WTC11 (cell line): ENCODE measurements at regions not wholly inside any gene's neighbourhood (a gene's known extent, or its start where the extent isn't known, plus 50 kb on each side); places are given as distances from the start of the nearest gene placed in this dataset.

Experiments used
- ATAC-seq: fragments of 200-7000 bp; cut with Tn5 transposase; 2 replicates; pipeline ENCODE4 v1.10.0; 2021; ENCODE audit warnings: mild to moderate bottlenecking, moderate library complexity
- CTCF ChIA-PET: fragments of 300-600 bp; sonication (Branson Sonifier 250); formaldehyde crosslinking; loops from one replicate; lab custom pipeline; 2021; ENCODE audit warnings: antibody characterized with exemption; lab: Charles Lee
- POLR2A ChIA-PET: fragments of 350-600 bp; sonication (Branson Sonifier 250); formaldehyde crosslinking; loops from one replicate; lab custom pipeline; 2021; ENCODE audit warnings: antibody characterized with exemption; lab: Charles Lee
- DNase-seq: peaks from one replicate; pipeline ENCODE4 v3.0.0; 2021; ENCODE audit warnings: low spot score
- H3K27ac Mint-ChIP-seq: 2 replicates; pipeline ENCODE4 v1.8.0; 2021; ENCODE audit warnings: mixed read lengths
- H3K27me3 Mint-ChIP-seq: 2 replicates; pipeline ENCODE4 v1.8.0; 2021; ENCODE audit warnings: low read depth, mild to moderate bottlenecking, moderate library complexity, mixed read lengths
- H3K36me3 Mint-ChIP-seq: 2 replicates; pipeline ENCODE4 v1.8.0; 2021; ENCODE audit warnings: mixed read lengths
- H3K4me1 Mint-ChIP-seq: 2 replicates; pipeline ENCODE4 v1.8.0; 2022; ENCODE audit warnings: mixed read lengths
- H3K4me3 Mint-ChIP-seq: 2 replicates; pipeline ENCODE4 v1.8.0; 2021; ENCODE audit warnings: mild to moderate bottlenecking, moderate library complexity, mixed read lengths
- H3K9me3 Mint-ChIP-seq: 2 replicates; pipeline ENCODE4 v1.8.0; 2021; ENCODE audit warnings: mixed read lengths
- CBFB ChIP-seq: sonication (generic); formaldehyde crosslinking; IDR thresholded peaks from 2 replicates; pipeline ENCODE4 v1.8.1; 2022; ENCODE audit warnings: mild to moderate bottlenecking, low read depth, missing genetic modification reagents
- CTCF ChIP-seq: fragments of 200-600 bp; IDR thresholded peaks from 2 replicates; pipeline ENCODE4 v1.8.0; 2022; ENCODE audit warnings: antibody characterized with exemption
- ETV6 ChIP-seq: sonication (generic); formaldehyde crosslinking; IDR thresholded peaks from 2 replicates; pipeline ENCODE4 v1.8.1; 2022; ENCODE audit warnings: mild to moderate bottlenecking, missing genetic modification reagents
- FOXJ3 ChIP-seq: sonication (generic); formaldehyde crosslinking; IDR thresholded peaks from 2 replicates; pipeline ENCODE4 v1.9.0; 2021; ENCODE audit warnings: missing genetic modification reagents, mild to moderate bottlenecking, borderline replicate concordance
- GRHL2 ChIP-seq: fragments of 250-450 bp; sonication (Bioruptor Pico); IDR thresholded peaks from 2 replicates; pipeline ENCODE4 v1.8.0; 2022; ENCODE audit warnings: mild to moderate bottlenecking, moderate library complexity; ENCODE audit not compliant: insufficient replicate concordance, severe bottlenecking
- GTF2I ChIP-seq: fragments of 250-450 bp; sonication (Bioruptor Pico); conservative IDR thresholded peaks from 2 replicates; pipeline ENCODE4 v1.4.0; 2021; ENCODE audit warnings: mild to moderate bottlenecking
- NR1H2 ChIP-seq: sonication (generic); formaldehyde crosslinking; IDR thresholded peaks from 2 replicates; pipeline ENCODE4 v1.9.0; 2021; ENCODE audit warnings: mild to moderate bottlenecking, moderate library complexity, missing genetic modification reagents
- NR3C1 ChIP-seq: sonication (generic); formaldehyde crosslinking; conservative IDR thresholded peaks from 2 replicates; pipeline ENCODE4 v1.8.1; 2023; ENCODE audit warnings: low read depth, mild to moderate bottlenecking, missing genetic modification reagents
- PRDM15 ChIP-seq: sonication (generic); formaldehyde crosslinking; IDR thresholded peaks from 2 replicates; pipeline ENCODE4 v1.8.0; 2022; ENCODE audit warnings: missing genetic modification reagents
- RORB ChIP-seq: fragments of 250-450 bp; sonication (Bioruptor Pico); IDR thresholded peaks from 2 replicates; pipeline ENCODE4 v1.9.0; 2021; ENCODE audit warnings: mild to moderate bottlenecking
- USF1 ChIP-seq: sonication (generic); formaldehyde crosslinking; IDR thresholded peaks from 2 replicates; pipeline ENCODE4 v1.8.0; 2022; ENCODE audit warnings: mild to moderate bottlenecking, missing genetic modification reagents
- USF2 ChIP-seq: sonication (generic); formaldehyde crosslinking; IDR thresholded peaks from 2 replicates; pipeline ENCODE4 v1.8.1; 2023; ENCODE audit warnings: mild to moderate bottlenecking, missing genetic modification reagents, moderate library complexity
- ZBTB43 ChIP-seq: sonication (generic); formaldehyde crosslinking; IDR thresholded peaks from 2 replicates; pipeline ENCODE4 v1.8.1; 2023; ENCODE audit warnings: mild to moderate bottlenecking, missing genetic modification reagents
- ZNF281 ChIP-seq: sonication (generic); formaldehyde crosslinking; IDR thresholded peaks from 2 replicates; pipeline ENCODE4 v1.8.0; 2023; ENCODE audit warnings: mild to moderate bottlenecking, missing genetic modification reagents
- ZNF317 ChIP-seq: sonication (generic); formaldehyde crosslinking; IDR thresholded peaks from 2 replicates; pipeline ENCODE4 v1.8.1; 2023; ENCODE audit warnings: low read depth, mild to moderate bottlenecking, moderate library complexity, missing genetic modification reagents, borderline replicate concordance
- ZNF532 ChIP-seq: fragments of 250-450 bp; sonication (Bioruptor Pico); IDR thresholded peaks from 2 replicates; pipeline ENCODE4 v1.9.0; 2021; ENCODE audit warnings: mild to moderate bottlenecking, borderline replicate concordance

- TF ChIP-seq ZBTB43 (CRISPR knock-in tag) (no peak), RORB (CRISPR knock-in tag) (no peak), CTCF (no peak), ETV6 (no peak), ZNF532 (no peak), ZNF281 (CRISPR knock-in tag) (no peak)
Measured at GRCh38 chr12:89069431-89069830, 282.9 kb downstream of the DUSP6 start (continued).

- TF ChIP-seq ZNF281 (CRISPR knock-in tag): no peak
- TF ChIP-seq USF2 (CRISPR knock-in tag): no peak
- no peak for TF ChIP-seq FOXJ3 (CRISPR knock-in tag)
- no peak for TF ChIP-seq PRDM15
- TF ChIP-seq NR1H2 (CRISPR knock-in tag): no peak
- TF ChIP-seq CBFB: no peak
- TF ChIP-seq GRHL2 (CRISPR knock-in tag): no peak
- TF ChIP-seq GTF2I: no peak
- TF ChIP-seq ZNF317: no peak
- no peak for TF ChIP-seq NR3C1 (CRISPR knock-in tag)
- TF ChIP-seq RORB (CRISPR knock-in tag): no peak
- no peak for TF ChIP-seq USF1
- POLR2A ChIA-PET: no interaction called here
- DNase-seq (no peak), ATAC-seq (no peak)
- no peak overlapping the region for H3K4me3 Mint-ChIP-seq
- peaks cover 10% of the 10 kb centered on the region for H3K4me1 Mint-ChIP-seq
- H3K27me3 Mint-ChIP-seq: no peaks in the 10 kb centered on the region
- H3K27ac Mint-ChIP-seq: no peak overlapping the region
- H3K9me3 Mint-ChIP-seq: no peaks in the 10 kb centered on the region
- CTCF ChIA-PET: no interaction called here
- no peaks in the 10 kb centered on the region for H3K36me3 Mint-ChIP-seq
Measured at GRCh38 chr12:89067421-89068187, 284.7 kb downstream of the DUSP6 start.
